Erythroblast (primary cell): ENCODE measurements at regions not wholly inside any gene's neighbourhood (a gene's known extent, or its start where the extent isn't known, plus 50 kb on each side); places are given as distances from the start of the nearest gene placed in this dataset.

ENCODE experiments used
- GATA1 ChIP-seq: IDR thresholded peaks from 2 replicates; pipeline ENCODE4 v1.6.1; 2011; ENCODE audit warnings: low read depth, mild to moderate bottlenecking, control low read depth, low read length, moderate library complexity
- POLR2A ChIP-seq: IDR thresholded peaks from 2 replicates; pipeline ENCODE4 v1.6.1; 2011; ENCODE audit warnings: mild to moderate bottlenecking, low read length

DNA sequence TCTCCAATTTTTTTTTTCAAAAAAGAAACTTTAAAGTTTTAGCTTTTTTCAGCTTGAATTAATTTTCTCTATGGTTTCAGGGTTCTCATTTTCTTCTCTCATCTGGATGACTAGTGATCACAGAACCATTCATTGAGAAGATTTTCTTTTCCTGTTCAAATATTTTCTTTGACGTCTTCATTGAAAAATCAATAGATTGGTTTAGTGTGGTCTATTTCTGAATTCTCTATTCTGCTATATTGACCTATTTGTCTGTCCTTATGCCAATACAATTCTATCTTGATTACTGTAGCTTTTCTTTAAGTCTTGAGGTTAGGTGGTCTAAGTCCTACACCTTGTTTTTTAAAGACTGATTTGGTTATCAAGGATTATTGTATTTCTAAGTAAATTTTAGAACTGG is 150.2 kb upstream of the MAN1A1 start:
- TF ChIP-seq POLR2A (no peak), GATA1 (no peak)
